NCI-H2171 (cell line): ENCODE measurements at regions not wholly inside any gene's neighbourhood (a gene's known extent, or its start where the extent isn't known, plus 50 kb on each side); places are given as distances from the start of the nearest gene placed in this dataset.
"Not testable (repeated sequence)": the region's sequence is repeated elsewhere in the genome, so short reads cannot be mapped to it uniquely, and the experiment has no call there.

Experiments used
- DNase-seq: peaks from one replicate; lab custom pipeline; 2025; lab: John Stamatoyannopoulos, UW

DNA sequence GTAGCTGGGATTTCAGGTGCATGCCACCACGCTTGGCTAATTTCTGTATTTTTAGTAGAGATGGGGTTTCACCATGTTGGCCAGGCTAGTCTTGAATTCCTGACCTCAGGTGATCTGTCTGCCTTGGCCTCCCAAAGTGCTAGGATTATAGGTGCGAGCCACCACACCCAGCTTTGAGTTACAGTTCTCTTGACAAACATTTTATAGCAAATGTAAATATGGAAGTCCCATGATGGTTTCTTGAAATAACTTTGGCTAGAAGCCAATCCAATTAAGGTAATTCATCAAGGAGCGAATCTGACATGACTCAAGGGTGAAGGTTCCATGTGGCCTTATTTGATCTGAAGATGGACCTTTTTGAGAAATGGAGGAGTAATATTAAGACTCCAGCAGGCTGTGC is 76.2 kb upstream of the RFLNA start:
- not testable (repeated sequence) for DNase-seq

DNA sequence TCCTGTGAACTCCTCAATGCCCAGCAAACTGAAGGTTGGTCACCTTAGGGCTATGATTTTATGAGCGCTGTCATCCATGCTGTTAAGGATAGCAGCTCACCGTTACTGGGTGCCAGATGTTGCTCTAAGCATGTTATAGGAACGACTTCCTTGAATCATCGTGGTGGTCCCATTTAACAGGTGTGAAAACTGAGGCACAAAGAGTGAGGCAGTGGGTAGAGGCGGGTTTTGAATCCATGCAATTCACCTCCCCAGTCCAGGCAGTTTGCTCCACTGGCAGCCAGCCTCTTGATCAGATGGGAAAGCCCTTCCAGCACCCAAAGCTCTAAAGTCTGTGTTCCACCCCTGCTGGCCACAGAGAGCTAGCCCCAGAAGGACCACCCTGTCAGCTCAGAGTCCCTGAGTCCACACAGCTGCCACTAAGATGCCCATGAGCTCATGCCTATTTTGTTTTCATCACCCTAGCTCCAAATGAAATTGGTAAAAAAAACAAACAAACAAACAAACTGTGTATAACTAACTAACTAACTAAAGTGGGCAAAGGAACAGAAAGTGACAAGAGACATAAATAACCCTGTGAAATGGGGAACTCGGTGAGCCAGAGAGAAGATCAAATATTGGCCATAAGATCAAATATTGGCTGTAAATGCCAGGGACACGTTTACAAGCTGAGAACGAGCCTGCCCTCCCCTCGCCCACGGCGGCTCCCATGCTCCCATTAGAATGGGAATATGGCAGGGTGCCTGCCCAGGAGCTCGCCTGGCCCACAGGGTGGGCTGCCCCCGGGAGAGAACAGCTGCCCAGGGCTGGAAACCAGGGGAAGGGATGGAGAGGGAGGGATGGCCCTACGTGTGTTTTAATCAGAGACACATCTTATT is 72.3 kb upstream of the RFLNA start:
- no peak for DNase-seq

DNA sequence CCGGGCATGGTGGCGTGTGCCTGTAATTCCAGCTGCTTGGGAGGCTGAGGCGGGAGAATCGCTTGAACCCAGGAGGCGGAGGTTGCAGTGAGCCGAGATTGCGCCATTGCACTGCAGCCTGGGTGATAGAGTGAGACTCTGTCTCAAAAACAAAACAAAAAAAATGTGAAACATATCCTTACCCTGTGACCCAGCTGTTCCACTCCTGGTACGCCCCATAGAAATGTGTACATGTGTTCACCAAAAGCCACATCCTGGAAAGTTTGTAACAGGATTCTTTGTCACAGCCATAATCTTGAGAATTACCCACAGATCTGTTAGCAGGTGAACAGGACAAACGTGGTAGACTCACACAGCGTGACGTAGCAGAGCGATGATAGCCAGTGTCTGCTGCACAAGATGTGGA is 71.2 kb upstream of the RFLNA start:
- DNase-seq, result not testable (repeated sequence)

DNA sequence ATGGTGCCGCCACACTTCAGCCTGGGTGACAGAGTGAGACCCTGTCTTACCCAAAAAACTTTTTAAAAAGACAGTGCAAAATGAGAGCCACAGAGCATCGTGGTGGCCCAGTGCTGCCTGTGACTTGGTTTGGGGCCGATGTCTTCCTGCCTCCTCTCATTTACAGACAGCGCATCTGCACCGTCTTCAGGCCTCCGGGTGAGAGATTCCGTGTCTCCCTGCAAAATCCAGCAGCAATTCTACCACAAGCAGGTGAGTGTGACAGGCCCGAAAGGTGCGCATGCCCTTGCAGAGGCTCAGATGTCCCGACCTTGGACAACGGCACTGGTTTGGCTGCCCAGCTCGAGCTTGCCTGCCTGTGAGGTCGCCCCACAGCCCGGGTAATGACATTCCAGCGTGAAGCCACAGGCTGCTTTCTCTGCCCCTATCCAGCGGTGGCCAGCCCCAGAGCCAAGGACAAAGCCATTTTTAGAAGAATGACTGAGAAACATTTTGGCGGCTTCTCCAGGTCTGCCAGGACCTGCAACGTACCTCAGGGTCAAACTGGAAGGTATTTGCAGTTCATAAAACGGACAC is 70.3 kb upstream of the RFLNA start:
- no peak for DNase-seq

DNA sequence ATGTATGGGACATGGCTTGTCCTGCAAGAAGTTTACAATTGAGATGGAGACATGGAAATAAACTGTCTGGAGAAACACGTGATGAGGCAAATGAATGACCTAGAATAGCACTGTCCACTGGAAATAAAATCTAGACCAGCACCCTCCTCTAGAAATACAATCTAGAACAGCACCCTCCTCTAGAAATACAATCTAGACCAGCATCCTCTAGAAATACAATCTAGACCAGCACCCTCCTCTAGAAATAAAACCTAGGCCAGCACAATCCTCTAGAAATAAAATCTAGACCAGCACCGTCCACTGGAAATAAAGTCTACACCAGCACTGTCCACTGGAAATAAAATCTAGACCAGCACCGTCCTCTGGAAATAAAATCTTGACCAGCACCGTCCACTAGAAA is 69.2 kb upstream of the RFLNA start:
- no peak for DNase-seq

DNA sequence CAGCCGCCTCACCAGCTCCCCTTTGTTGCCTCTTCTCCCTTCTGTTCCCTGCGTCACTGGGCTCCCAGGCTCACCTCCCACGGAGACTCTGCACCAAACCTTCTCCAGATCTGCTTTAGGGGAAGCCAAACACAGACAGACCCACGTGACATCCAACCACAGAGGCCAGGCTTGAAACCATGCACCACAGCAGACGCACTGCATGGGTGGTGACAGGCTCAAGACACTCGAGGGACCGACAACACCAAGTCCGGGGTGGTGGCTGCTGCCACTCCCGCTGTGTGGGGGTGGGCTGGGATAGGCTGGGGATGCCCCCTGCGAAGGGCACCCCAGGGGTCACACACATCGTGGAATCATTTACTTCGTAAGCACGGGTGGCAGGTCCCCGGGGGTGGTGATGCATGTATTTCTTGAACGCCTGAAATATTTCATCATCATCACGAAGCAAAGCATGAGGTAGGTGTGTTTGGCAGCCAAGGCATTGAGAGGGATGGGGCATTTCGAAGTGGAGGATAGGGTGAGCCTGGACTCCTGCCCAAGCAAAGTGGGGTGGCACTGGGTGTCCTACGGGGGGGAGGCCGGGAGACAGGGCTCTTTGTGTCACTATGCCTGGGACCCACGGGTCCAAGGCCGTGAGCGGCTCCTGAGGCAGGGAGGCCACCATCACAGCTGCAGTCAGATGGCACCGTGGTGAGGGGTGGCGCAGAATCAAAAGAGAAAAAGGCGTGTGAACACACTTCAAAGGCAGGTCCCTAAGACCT is 66.8 kb upstream of the RFLNA start:
- no peak for DNase-seq

DNA sequence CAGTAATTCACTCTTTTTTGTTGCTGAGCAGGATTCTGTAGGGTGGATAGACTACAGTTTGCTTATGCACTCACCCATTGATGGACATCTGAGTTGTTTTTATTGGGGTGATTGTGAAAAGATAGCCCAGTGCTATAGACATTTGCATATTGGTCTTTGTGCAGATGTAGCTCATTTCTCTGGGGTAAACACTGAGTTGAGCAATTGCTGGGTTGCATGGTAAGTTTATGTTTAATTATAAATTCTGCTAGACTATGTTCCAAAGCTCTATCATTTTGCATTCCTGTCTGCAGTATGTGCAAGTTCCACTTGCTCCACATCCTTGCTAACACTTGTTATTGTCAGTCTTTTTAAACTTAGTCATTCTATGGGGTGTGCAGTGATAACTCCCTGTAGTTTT is 65.4 kb upstream of the RFLNA start:
- no peak for DNase-seq

DNA sequence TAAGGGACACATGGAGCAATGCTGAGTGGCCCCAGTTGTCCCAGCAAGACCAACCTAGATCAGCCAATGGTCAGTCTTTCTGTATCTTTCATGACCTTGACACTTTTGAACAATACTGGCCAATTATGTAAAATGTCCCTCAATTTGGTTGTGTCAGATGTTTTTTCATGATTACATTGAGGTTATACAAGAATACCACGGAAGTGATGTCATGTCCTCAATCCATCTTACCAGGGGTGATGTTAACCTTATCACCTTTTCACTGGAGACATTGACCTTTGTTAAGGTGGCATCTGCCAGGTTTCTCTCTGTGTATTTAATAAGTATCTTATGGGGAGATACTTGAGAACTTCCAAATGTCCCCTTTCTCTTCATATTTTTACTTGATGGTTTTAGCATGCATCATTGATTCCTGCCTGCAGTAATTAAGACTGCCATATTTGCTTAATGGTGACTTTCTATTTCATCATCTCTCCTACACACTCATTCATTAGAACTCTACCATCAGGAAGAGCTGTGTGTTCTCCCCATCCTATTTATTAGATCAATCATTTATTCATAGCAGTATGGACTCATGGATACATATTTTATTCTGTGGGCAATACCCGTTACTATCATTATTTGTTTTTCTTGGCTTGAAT is 64.7 kb upstream of the RFLNA start:
- no peak for DNase-seq

DNA sequence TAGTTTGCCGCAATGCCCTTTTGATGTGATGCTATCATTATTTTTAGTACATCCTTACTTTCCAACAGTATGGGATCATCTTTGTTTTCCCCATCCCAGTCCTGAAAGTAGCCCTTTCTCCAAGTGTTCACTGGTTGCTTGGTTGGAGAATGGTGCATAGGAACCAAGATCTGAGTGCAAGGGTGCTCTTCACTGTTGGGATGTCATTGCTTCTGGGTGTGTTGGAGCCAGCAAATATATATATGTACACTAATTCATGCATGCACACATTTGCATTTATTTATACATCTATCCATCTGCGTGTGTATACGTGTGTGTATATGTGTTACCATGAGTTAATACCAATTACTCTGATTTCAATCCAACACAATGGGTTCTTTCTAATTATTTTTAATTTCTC is 64.1 kb upstream of the RFLNA start:
- no peak for DNase-seq

DNA sequence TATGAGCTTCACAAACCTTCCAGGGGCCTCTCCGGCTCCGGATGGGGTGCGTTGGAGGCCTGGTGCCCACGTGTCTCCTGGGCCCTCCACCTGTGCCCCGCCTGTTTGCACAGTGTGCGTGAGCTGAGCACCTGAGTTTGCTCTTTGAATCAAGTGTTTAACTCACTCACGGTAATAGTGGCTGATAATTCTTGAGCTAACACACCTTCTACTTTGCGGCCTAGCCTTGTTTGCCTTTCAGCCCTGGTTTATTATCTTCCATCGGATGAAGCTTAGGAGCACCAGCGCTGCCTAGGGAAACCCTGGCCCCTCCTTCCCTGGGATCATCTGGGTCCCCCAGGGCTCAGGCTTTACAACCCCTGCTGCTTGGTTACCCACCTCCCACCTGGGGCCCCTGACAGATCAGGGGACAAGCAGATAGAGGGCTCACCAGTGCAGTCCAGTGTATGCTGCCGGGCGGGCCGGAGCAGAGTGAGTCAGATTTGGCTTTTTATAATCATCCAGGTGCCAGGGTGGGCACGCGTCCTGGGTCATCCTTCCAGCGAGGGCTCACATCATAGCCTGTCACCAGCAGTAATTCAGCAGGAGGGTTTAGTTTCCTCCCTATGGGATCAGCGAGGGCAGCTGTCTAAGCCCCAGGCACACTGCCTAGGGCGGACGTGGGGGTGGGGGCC is 62.8 kb upstream of the RFLNA start:
- DNase-seq, result no peak

DNA sequence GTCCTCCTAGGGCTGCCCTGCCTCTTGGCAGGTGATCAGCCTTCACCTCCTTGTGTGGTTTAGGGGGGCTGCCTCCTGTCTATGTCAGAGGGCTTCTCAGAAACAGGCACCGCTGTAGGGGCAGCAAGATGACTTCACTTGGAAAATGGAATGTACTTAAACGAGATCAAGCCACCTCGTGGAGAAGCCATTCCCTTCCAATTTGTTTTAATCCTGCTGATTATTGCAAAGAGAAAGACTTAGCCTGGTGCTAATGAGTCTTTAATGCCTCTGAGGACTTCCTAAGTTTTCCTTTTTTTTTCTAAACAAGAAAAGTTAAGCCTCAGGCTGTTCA is 62.3 kb upstream of the RFLNA start:
- DNase-seq, result no peak

DNA sequence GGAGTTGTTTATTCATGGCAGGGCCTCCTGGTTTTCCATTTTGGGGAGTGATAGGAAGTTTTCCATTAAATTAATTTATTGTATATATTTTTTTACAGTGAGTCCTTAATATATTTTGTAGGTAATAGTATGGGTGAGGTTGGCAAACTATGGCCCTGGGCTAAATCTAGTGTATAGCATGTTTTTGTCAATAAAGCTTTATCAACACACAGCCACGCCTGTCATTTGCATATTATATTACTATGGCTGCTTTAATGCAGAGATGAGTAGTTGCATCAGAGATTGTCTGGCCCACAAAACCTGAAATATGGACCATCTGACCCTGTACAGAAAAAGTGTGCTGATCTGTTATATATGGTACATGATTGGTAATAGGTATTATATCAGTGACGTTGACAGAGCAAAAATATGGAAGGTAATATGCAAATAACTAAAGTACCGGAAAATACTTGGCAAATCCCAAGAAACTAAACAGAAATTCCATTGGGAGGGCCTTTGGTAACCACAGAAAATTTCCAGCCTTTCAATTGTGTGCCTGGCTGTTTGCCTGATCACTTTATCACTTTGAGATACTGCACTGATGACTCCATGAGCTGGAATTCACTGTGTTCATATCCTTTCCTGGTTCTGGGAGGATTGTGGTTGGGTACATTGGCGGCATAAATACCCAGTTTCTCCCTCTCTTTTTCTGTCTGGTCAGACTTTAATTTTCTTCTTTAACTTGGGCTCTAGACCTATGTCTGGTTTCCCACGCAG is 61.7 kb upstream of the RFLNA start:
- no peak for DNase-seq

DNA sequence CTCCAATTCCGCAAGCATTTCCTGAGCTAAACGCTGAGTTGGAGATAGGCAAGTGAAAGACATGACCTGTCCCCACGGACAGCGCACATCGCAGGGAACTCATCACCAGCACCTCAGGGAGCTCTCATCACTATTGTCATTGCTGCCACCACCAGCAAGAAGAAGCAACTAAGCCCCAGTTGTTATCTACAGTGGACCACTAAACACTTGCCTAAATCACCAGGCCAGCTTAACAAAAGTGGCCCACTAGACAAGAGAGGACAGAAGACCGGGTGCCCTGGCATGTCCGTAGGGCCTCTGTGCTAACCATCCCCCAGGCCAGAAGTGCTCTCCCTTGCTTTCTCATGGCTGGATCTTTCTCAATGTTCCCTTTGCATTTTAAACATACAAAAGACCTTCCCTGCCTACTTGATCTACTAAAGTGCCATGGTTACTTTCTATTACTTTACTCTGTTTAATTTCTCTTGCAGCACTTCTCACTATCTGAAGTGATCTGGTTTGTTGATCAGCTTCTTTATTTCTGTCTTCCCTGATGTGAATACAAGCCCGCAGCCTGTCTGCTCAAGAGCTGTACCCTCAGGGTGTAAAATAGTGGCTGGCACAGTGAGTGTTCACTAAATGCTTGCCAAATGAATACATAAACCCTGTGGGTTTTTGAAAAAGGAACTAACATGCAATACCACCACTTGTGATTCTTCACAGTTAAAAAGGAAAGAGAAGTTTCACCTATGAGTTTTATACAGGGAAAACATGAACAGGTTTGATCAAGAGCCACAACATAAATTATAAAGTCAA is 60.9 kb upstream of the RFLNA start:
- DNase-seq, result no peak

DNA sequence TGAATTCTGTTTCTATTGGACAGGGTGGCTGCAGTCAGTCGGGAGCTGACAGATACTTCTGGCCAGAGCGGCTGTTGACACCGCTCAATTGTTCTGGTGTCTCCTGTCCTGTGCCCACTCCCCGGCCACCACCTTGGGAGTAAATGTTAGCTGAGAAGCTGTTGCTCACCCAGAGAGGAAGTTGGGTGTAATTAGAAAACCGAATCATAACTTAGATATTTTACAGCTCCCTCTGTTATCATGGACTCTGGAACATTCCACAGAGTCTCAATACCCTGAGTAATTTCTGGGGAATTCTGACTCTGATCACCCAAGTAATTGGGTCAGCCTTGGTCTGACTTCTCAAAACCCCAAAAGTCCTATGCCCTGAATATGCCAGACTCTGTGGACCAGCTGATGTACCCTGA is 58.3 kb upstream of the RFLNA start:
- no peak for DNase-seq

DNA sequence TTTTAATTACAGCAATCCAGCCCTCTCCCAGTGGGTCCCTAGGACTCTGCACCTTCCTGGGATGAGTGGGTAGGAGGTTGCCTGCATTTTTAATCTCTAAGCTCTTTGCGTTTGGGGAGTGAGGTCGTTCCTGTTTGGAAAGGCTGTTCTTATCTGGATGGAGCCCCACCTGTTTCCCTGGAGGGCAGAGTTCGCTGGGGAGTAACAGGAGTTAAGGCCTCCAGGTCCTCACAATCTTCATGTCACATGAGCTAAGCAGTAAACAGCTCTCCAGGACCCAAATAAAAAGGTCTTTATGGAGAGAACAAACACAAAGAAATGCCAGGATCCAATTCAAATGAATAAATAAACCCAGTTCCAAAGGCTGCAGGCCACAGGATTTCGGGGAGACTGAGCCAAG is 56.0 kb upstream of the RFLNA start:
- no peak for DNase-seq

DNA sequence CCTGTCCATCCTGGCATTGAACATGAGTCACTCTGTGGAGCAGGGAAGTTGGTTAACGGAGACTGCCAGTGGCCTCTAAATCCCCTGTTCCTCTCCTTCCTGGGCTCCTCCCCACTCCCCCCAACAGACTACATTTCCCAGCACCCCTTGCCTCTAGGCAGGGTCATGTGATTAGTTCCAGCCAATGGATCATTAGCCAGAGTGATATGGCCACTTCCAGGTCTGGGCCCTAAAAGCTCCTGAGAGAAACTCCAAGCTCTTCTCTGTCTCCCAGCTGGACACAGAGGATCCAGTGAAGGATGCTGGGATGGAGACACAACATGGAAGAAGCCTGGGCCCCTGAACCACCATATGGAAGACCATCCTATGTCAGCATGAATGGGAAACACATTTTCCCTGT is 54.4 kb upstream of the RFLNA start:
- DNase-seq, result peak; percentile 35

DNA sequence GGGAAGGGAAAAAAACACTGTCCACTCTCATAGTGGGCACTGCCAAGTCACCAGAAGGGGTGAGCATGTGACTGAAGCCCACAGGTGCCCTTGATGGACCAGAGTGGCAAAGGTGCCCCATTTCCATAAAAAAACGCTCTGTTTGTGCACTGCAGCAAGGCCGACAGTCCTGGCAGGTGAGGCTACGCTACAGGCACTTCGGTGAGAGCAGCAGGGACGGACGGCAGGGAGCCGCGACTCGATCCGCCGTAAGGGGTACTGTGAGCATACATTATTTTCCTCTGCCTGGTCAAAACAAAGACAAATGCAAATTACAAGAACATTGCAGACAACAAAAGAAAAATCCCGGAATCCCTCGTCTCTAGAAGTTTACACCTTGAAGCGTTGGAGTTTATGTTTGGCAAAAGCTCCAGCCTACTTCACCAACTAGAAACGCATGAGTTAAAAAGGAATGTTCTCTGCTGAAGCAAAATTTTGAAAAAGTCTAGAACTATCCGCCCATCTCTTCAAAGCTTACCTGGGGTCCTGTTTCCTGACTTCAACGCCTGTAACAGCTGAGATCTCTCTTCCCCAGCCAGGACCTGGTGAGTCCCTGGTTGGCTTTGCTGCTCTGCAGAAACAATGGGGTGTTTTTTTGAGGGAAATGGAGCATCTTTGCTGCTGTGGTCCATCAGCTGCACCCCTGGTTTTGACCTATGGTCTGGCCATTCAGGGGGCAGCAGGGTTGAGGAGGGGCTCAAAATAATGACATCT is 52.9 kb upstream of the RFLNA start:
- DNase-seq, result no peak

DNA sequence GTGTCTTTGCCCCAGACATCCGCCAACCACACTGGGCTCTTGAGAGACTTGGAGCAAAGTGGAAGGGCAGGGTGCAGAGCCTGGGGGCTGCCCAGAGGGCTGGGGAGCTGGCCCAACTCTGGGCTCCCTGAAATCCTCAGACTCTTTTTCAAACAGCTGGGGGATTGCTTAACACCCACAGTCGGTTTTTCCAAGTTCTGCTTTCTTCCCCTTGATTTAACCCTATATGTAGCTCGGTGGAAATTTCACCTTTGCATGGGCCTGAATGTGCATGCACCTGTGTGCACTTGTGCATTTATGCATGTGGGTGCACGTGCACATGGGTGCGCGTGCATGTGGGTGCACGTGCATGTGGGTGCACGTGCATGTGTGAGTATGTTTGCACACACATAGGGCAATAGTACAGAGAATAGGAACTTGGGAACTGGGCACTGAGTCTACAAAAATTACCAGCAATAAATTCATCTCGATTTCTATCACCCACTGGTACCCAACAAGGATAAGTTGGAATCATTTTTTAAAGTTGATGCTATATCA is 52.3 kb upstream of the RFLNA start:
- DNase-seq, result no peak

DNA sequence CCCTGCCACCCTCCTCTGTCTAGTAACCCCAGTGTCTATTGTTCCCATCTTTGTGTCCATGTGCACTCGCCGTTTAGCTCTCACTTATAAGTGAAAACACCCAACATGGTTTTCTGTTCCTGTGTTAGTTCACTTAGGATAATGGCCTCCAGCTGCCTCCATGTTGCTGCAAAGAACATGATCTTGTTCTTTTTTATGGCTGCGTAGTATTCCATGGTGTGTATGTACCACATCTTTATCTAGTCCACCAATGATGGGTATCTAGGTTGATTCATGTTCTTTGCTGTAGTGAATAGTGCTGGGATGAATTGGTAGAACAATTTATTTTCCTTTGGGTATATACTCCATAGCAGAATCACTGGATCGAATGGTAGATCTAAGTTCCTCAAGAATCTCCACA is 51.0 kb upstream of the RFLNA start:
- no peak for DNase-seq
